HG02678 (cell line): ENCODE measurements at regions not wholly inside any gene's neighbourhood (a gene's known extent, or its start where the extent isn't known, plus 50 kb on each side); places are given as distances from the start of the nearest gene placed in this dataset.

Source experiments
- ATAC-seq: cut with Tn5 transposase; IDR thresholded peaks from one replicate; pipeline ENCODE4 v1.9.1; 2021; ENCODE audit warnings: mild to moderate bottlenecking, moderate library complexity; ENCODE audit not compliant: unreplicated experiment

DNA sequence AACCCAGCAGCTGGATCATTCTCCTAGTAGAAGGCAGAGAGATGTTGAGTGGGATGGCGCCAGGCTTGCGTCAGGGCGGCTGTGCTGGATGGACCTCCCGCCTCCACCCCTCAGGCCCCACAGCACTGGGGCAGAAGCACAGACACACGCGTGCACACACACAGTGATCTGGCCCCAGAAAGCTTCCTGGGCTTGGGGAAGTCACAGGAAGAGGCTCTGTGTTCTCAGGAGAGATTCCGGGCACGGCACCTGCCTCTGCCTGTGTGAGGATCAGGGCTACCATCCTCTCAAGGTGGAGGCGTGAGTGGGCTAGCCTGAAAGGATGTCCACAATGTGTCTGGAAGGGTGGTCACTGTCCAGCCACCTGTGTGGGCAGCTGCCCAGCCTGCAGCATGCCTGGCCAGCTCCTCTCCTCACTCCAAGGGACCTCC is 229.8 kb upstream of the HS6ST1 start:
- ATAC-seq = no peak

GRCh38 chr2:128549094-128549493 is 230.4 kb upstream of the HS6ST1 start:
- ATAC-seq = no peak

GRCh38 chr2:128549646-128550260 is 231.1 kb upstream of the HS6ST1 start:
- no peak for ATAC-seq

- ATAC-seq = no peak
These were observed 231.7 kb upstream of the HS6ST1 start for GRCh38 chr2:128550389-128550788.

DNA sequence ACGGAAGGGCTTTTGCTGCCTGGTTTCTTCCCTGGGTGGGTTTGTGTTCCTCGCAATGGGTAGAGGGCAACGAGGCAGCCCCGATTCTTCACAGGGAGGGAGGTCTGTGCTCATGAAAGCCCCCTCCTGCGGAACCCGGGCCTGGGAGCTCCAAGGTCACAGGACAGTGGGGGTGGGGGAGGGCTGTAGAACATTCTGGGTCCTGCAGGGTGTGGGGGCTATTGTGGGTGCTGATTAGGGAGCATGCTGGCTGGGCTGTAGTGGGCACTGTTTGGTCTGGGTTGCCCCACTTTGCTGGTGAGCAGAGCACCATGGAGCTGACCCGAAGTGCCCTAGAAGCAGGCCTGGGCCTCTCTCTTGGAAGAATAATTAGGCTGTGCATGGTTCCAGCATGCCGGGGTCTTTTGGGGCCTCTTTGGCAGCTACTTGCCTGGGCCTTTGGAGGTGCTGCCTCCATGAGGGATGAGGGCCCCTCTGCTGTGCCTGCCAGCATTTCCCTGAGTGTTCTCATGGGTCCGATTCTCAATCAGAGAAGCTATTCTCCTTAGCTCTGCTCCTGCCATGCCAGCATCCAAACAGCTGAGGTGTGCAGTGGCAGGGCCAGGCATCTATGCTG is 232.2 kb upstream of the HS6ST1 start:
- ATAC-seq = no peak

DNA sequence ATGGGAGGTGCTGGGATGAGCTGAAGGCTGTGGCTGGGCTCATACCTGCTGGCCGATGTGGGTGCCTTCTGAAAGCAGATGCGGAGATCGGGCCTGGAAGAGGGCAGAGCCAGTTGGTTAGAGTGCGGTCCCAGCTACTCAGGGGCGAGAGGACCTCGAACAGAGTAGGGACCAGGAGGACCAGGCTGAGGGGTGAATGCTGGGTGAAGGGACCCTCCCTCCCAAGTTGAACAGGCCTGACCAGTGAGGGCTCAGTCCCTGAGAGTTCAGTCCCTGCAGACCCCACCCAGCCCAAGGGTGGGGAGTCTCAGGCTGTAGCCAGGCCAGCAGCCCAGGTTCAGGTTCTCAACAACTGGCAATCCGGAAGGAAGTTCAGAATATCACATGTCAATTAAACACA is 232.8 kb upstream of the HS6ST1 start:
- no peak for ATAC-seq

DNA sequence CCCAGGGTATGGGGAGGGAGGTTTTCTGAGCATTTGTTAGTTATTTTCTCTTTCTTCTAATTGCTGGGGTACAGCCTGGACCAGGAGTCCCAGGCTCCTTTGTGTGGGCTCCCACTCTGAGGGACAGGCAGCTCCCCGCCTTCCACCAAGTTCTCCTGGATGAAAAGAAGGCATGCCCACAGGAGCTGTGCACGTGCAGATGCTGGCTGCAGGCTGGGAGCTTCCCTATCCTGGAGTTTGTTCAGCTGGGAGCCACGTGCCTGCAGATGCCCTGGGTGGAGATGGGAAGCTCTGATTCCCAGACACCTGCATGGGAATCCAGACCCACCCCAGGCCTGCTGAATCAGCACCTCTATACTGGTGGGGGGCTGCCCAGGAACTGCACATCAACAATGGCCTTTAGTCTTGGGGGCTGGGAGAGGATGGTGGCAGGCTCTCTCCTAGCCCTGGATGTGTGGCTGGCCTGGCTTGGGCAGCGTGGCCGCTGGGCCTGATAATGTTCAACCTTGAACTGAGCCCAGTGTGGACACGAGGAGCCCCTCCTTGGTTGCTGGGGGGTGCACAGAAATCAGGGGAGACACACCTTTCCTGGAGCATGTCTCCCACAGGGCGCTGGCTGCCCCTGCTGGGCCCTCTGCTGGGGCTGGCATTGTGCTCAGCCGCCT is 233.6 kb upstream of the HS6ST1 start:
- no peak for ATAC-seq

DNA sequence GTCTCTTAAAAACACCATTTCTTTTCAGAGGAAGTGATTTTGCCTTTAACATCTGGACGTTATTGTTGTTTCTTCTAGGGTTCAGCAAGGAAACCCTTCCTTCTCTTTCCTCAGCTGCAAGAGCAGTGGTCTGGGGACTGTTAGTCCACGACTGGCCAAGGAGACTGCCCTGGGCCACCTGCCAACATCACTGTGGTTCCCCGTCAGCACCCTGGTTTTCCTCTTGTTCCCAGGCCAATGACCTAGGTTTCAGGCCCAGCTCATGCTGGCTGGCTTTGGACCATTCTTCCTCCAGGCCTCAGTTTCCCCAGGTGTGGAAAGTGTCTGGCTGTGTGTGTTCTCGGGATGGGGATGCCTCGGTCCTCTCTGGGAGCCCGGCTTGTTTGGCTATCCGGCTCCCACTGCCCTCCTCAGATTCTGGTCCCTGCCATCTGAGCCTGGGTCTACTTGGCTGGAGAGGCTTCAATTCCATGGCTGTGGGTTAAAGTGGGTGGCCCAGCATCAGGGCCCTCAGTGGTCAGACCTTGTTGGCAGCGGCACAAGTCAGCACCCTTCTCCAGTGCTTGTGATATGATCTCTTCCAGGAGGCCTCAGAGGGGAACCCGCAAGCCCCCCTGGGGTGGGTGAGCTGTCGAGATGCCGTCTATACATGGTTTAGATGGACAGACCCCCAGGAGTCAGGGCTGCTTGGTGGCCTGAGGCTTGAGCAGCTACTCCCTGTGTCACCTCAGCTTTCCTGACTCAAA is 234.3 kb upstream of the HS6ST1 start:
- ATAC-seq = no peak

- ATAC-seq = no peak
These were observed 235.6 kb upstream of the HS6ST1 start for GRCh38 chr2:128554151-128554769.

DNA sequence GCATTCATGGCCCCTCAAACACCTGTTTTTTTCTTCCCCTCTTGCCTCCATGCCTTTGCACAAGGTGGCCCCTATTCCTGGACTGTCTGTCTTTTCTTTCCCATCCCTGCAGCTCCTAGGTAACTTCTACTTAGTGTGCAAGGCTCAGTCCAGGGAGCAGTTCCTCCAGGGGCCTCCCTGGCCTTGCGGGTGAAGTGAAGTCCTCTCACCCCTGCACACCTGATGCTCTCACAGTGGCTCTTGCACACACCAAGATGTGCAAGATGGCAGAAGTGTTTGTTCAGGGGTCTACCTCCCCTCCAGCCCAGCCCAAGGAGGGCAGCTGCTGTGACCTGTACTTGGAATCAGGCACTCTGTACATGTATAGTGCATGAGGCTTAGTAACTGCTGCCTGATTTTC is 236.8 kb upstream of the HS6ST1 start:
- ATAC-seq = no peak

DNA sequence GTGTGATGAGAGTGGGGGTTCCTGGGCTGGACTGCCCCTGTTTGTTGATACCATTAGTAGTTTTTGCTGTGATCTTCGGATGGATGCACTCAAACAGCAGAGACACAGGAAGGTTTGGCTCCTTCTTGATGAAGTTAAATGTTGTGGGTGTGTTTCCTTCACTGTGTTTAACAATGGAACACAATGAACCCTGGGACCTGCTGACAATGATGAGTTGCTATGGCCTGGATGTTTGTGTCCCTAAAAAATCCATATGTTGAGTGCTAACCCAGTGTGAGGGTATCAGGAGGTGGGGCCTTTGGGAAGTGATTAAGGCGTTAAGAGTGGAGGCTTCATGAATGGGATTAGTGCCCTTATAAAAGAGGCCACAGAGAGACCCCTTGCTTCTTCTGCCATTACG is 237.4 kb upstream of the HS6ST1 start:
- ATAC-seq = no peak

- no peak for ATAC-seq
These were observed 238.0 kb upstream of the HS6ST1 start for GRCh38 chr2:128556633-128557032.

DNA sequence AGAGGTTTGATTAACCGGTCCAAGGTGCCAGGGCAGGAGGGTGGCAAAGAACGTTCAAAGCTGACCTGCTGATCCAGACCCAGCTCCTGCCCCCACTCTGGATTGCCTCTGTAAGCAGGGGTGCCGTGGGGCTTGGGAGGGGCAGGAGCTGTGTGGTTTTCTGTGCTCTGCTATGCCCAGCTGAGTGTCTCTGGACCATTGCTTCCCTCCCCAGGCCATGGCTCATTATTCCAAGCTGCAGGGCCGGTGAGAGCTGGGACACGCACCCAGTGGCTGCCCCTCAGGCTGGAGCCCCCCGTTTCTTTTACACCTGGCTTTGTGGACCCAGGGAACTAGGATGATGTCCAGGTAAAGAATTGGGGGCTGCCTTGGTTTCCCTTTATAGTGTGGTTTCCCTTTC is 238.4 kb upstream of the HS6ST1 start:
- no peak for ATAC-seq

- no peak for ATAC-seq
These were observed 239.2 kb upstream of the HS6ST1 start for GRCh38 chr2:128557831-128558241.

- no peak for ATAC-seq
These were observed 239.8 kb upstream of the HS6ST1 start for GRCh38 chr2:128558441-128558840.

DNA sequence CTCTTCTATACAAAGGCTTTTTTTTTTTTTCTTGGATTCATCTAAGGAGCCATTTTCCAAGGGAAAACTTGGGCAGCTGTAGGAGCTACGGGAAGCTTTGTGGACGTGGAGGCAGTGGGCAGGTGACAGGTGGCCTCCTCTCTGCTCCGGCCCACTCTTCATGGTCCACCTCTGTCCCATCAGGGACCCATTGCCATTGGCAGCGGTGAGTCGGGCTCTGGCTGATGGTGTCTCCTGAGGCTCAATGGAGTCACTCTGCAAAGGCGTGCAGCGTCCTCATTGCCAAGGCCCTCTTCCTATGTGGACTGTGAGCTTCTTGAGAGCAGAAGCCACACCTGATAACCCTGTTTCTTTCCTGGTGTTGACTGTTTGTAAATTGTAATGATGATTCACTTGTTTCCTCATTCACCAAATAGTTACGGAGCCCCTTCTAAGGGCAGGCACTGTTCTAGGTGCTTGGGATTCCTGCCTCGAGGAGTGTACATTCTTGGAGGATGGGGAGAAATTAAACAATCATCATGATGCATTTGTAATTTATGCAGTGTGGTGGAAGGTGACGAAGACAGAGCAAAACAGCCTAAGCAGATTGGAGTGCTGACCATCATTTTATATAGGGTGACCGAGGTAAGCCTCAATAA is 240.3 kb upstream of the HS6ST1 start:
- no peak for ATAC-seq

DNA sequence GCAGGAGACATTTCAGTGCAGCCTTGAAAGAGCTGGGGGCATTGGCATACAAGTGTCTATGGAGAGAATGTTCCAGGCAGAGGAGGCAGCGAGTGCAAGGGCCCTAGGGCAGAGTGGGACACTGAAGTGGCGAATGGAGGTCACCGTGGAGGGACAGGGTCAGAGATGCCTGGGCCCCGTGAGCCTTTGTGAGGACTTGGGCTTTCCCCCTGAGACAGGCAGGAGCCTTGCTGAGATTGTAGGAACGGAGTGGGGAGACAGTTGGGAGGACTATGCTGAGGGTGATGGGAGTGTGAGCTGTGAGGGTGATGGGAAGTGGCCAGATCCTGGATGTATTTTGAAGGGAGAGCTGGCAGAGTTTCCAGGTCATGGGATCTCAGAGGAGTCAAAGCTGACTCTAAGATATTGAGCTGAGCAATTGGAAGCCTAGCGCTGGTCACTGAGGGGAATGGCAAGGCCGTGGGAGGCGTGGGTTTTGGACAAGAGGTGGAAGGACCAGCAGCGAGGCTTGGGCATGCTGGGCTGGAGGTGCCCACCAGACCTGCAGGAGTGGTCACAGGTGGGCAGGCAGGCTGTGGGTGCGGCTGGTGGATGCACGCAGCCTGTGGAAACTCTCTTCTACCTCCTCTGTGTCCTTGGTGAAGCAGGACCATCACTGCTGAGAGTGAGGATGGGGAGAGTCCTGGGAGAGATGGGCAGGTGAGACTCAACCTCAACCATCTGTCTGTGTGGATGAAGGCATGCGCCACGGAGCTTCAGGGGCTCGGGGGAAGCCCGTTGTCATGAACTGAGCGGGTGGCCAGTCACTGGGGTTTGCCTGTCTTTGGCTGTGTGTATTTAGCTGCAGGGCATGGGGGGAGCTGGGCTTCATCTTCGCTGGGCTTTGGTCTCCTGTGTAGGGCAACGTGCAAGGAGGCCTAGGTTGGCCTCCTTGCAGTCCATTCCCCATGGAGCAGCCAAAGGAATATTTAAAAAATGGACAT is 241.2 kb upstream of the HS6ST1 start:
- no peak for ATAC-seq

- no peak for ATAC-seq
These were observed 242.1 kb upstream of the HS6ST1 start for GRCh38 chr2:128560718-128561117.

GRCh38 chr2:128562471-128563347 is 244.0 kb upstream of the HS6ST1 start:
- no peak for ATAC-seq
